ENCODE measurements at regions not wholly inside any gene's neighbourhood (a gene's known extent, or its start where the extent isn't known, plus 50 kb on each side); places are given as distances from the start of the nearest gene placed in this dataset.

DNA sequence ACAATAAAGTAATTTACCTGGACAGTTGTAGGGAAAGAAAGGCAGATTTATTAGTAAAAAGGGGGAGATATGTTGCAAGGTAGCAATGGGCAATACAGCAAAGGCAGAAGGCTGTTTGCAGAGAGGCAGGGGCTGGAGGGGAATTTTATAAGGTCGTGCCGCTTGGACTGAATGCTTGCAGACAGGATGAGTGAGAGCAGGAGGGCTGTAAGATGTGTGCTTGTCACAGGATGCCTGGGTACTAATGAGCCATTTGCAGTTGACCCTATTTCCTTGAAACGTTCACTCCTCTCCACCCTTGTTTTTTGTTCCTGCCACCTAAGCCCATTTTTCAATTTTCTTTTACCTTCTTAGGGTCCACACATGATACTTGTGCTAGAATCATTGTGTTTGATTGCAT lies 214.7 kb downstream of the TRAM1L1 start:
- DNase-seq, result no peak

DNA sequence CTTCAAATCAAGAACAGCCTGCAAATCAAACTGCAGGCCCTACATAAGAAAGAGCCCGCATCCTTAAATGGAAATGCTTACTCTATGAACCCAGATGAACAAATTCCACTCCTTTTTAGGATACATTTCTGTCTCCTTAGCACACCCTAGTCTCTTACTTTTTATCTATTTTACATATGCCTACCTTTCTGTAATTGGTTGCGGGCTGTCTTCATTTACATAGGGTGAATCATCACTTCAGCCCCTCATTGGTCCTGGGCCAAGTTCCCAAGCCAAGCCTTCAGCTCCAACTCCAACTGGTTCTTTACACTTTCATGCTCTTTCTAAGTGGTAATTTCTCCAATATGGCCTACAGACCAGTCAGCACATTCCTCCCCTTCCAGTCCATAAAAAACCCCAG lies 219.3 kb downstream of the TRAM1L1 start:
- DNase-seq, result no peak

DNA sequence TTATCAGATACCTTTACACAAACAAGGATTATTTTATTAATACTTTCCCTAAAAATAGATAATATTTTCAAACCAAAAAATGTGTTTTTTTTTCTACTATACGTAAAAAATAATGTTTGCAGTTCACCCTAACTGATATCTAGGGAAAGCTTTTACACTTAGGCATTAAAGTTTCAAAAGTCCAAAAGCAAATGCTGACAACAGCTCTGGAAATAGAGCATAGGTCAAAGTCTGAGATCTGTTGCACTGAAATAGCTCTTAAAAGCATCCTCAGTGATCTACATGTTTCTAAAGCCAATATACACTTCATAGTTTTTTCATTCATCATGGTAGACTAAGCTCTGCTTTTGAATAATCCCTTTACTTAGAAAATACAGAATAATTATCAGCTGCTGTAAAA lies 222.8 kb downstream of the TRAM1L1 start:
- no peak for DNase-seq

DNA sequence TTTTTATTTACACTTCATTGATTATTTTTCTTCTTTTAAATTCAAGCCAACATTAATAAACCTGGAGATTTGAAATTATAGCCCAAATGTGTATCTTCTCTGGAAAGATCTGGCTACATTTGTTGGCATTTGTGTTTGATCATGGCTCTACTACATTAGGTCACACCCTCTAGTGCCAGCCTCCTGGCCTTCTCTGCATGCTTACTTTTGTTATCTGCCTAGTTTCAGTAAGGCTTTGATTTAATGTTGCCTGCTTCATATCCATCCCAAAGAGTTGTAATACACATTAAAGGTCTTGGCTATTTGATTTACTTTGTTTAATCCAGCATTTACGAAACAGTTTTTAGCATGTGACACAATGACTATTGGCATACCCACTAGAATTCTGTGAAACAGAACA lies 224.5 kb downstream of the TRAM1L1 start:
- DNase-seq, result no peak

DNA sequence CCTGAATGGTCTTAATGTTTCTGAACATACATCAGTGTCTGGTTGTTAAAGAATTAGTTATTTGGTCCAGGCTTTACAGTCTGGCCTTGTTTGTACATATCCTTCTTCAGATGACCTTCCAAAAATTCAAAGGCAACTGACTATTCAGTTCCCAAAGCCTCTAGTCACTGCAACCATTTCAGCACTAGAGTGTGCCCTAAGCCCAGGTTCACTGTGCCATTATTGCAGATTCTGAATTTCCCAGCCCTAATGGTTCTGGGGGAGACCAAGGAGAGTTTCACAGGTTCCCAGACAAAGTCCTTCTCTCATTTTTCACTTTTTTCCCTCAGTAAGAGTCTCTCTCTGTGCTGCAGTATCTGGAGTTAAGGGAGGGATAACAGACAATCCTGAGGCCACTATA lies 235.8 kb downstream of the TRAM1L1 start:
- no peak for DNase-seq

DNA sequence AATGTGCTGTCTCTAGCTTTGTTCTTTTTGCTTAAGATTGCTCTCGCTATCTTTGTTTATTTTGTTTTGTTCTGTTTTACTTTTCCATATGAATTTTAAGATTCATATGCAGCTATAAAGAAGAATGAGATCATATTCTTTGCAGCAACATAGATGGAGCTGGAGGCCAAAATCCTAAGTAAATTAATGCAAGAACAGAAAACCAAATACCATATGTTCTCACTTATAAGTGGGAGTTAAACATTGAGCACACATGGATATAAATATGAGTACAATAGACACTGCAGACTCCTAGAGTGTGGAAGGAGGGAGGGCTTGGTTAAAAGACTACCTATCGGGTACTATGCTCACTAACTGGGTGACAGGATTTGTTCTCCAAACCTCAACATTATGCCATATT lies 237.8 kb downstream of the TRAM1L1 start:
- no peak for DNase-seq

DNA sequence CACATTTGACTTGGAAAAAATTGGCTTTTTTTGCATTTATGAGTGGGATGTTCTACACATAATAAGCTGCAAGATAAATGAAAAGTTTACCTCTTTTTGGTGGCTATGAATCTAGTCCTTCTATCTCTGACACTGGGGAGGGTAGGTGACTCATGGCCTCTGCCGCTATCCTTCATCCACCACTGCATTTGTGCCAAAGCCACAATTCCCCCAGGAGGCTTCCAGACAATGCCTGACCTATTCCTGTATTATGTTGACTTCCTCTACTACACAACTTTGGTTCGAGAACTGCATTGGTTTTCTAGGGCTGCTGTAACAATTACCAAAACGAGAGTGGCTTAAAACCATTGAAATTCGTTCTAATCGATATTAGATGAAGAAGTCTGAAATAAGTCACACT lies 245.6 kb downstream of the TRAM1L1 start:
- DNase-seq, result no peak

DNA sequence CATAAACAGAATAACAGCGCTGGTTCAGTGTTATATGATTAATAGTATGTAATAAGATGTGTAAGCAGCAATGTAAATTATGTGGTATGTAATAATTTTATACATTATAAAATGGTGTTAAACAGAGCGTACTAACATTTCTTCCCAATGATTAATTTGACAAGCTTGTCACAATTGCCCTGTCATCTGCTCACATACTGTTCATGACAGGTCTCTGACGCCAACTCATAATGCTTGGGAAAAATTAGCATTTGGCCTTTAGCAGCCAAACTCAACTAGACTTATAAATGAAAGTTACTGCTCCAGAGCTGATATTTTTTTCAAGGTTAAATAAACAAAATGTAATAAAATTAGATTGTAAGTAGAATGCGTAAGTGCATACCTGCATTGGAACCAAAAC lies 246.8 kb downstream of the TRAM1L1 start:
- no peak for DNase-seq

DNA sequence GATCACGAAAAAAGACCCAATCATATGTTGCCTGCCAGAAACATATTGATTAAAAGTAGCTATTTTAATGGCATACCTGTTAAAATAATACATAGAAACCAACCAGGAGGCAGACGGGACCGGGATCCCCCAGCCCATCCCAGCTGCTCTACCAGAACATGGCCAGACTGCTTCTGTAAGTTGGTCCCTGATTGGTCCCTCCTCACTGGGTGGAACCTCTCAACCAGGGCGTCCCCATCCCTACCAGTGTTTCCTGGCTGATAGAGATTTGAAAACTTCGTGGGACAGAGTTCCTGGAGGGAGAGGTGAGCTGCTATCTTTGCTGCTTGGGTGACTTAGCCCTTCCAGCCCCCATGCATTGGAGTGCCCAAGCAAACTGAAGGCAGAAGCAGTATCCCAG lies 256.2 kb downstream of the TRAM1L1 start:
- no peak for DNase-seq

DNA sequence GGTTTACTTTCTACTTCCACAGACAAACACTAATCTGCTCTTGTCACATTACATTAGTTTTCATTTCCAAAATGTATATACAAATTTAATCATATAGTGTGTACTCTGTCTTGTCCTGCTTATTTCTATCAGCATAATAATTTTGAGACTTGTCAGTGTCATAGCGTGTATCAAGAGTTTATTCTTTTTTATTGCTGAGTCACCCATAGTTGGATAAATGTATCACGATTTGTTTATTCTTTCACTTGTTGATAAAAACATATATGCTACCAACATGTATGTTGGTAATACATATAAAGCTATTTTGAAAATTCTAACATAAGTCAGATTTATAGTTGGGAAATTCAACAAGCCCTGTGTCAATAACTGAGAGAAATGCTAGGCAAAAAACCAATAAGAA lies 261.2 kb downstream of the TRAM1L1 start:
- no peak for DNase-seq

DNA sequence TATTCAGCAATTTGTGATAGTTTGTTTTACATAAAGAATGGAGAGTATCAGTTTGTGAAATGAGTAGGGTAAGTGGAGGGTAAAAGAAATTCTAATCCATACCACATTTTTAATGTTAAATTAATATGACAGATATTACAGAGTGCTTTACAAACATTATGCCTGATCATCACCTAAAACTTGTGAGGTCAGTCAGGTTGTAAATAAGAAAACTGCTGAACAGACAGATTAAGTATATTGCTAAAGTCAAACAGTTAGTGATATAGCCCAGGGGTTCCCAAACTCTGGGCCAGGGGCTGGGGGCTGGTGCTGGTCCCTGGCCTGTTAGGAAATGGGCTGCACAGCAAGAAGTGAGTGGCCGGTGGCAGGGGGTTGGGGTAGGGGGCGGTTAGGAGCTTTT lies 273.6 kb downstream of the TRAM1L1 start:
- DNase-seq, result no peak

DNA sequence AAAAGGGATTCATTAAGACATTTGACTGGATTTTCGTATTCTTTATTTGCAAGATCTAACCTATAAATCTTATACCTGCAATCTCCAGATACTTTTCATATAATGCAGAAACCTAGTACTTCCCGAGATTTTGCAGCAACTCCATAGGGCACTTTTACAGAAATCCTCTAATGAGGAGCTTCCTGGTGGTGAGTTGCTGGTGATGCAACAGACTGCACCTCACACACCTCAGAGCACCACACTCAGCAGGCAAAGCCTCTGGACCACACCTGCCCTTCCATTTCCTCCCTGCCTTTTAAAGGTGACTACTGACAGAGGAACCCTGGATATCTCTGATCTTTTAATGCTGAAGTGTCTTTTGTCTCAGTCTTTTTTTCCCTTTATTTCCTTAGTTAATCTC lies 289.4 kb downstream of the TRAM1L1 start:
- no peak for DNase-seq

DNA sequence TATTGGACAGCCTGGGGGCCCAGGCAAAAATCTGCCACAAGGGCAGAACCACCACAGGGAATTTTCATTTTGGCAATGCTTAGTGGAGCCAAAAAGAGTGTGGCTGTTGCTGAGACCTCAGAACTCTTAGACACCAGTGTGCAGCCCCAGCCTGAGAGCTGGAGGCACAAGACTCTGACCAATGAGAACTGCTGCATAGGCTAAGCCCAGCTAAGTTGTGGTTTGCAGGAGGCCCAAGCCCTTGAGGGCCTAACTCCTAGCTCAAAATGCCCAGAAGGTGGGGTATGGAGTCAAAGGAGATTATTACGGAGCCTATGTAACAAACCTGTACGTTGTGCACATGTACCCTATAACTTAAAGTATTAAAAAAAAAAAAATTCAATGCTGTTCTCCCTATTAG lies 296.7 kb downstream of the TRAM1L1 start:
- no peak for DNase-seq

DNA sequence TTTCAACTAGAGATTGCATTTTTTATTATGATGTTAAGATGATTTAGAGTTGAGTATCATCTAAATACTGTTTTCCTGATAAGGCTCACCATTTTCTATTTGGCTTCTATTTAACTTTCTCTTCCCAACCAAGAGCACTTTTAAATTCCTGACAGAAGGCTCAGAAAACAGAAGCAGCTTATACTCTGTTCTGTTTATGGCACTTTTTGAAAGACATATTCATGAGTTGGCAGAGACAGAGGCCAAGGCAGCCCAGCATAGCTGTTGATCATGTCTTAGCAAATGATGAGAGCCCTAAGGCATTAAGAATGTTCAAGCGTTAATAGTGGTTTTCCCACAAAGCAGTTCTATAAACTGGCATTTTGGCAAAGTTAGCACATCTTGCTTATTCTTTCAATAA lies 330.3 kb downstream of the TRAM1L1 start:
- DNase-seq, result no peak

DNA sequence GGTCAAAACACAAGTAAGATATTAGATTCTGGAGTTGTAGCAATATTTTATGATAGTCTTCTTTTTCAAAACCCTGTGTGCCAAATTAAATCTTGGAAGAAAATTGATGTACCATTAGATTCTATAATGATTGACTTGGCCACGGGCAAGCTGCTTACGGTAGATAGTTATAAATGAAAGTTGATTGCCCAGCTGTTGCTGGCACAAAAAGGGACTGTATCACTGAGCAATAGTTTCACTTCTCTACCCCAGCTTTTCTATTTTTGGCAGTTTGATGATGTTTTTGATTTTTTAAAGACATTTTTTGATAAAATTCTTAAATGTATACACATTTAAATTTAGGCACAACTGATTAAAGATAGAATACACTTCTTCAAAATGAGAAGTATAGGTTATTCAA lies 333.3 kb downstream of the TRAM1L1 start:
- no peak for DNase-seq

DNA sequence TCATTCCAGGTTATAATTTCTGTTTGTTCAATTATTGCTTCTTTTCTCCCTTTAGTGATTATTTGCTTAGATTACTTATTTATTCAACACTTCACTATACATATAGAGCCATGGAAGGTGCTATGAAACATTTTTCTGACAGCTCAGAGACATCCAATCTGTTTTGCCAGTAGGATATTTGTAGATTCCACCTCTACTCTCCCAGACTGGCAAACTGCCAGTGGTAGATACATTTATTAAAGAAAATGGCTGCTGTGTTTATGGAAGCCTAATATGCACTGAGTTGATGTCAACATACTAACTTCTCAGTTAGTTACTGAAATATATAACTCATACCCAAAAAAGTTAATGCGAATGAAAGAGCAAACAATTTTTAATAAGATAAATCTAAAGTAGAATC lies 348.6 kb downstream of the TRAM1L1 start:
- no peak for DNase-seq

DNA sequence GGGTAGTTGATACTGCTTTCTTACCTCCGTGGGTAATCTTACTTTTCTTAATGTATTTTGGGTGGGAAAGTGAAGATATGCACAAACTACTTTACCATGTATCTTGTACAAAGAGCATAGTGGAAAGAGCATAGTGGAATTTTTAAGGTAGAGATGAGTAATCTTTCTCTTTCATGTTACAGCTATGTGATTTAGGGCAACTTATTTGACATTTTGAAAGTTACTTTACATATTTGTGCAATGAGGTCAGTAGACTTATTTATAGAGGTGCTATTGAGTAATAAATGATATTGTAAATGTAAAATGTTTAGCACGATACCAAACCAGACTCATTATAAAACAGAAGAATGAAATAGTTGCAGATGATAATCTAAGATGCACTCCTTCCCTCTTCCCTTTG lies 351.2 kb downstream of the TRAM1L1 start:
- DNase-seq, result no peak

DNA sequence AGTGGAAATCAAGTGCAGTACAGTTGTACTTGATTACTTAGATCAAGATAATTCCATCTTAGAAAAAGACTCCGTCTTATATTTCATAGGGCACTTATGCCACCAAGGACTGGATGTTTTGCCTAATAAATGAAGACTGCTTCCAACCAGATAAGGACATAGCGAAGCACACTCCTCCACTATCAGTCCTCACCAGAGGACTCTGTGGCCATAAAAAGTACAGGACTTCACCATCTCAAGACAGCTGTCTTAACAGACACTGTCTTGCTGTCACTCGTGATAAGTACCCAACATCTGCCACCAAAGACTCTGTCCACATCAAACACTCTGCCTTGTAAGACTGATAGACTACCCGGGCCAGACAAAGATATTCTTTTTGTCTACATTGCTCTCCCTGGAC lies 352.0 kb downstream of the TRAM1L1 start:
- DNase-seq, result no peak

DNA sequence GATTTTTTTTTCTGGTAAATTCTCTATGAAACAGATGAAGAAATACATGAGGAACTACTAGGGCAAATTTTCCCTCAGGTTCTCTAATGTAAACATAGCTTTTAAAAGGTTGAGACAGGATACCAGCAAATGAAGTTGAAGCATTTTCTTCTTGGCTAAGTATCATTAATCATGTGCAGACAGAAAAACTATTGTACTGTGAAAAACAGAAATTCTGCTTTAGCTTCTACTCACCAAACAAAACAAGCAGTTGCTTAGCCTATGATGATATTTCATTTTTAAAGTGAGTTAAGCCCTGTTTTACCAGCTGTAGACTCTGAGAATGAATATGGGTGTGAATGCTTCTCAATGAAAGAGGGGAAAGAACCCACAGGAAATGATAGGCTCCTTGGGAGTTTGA lies 358.9 kb downstream of the TRAM1L1 start:
- DNase-seq, result no peak

DNA sequence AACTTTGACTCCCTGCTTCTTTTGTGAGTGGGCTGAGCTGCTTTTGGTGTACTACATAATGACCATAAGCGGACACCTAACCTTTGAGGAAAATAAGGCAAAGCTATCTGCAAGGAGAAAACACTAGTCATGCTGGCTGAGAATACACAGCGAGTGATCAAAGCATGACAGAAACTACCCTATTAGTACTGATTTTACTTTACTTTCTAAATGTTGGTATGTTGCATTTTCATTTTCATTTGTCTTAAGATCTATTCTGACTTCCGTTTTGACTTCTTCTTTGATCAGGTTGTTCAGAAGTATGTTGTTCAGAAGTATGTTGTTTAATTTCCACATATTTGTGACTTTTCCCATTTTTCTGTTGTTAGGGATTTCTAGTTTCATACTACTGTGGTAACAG lies 361.1 kb downstream of the TRAM1L1 start:
- DNase-seq, result no peak

DNA sequence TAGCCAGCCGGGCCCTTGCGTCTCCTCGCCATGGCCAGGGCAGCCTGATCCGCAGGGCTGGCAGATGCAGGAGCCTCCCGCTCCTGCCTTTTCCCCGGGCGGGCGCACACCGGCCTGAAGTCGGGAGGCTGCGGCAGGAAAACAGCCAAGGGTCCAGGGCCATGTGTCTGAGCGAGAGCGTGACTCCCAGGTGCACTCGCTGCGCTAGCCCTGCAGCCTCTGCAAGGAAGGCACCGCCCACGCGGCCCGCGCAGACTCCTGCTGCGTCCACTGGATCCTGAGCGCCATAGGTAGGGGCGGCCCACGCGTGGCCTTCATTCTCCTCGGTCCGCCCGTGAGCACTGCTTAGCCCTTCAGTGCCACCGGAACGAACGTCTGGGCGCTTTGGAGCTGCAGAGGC lies 379.9 kb downstream of the TRAM1L1 start:
- no peak for DNase-seq

DNA sequence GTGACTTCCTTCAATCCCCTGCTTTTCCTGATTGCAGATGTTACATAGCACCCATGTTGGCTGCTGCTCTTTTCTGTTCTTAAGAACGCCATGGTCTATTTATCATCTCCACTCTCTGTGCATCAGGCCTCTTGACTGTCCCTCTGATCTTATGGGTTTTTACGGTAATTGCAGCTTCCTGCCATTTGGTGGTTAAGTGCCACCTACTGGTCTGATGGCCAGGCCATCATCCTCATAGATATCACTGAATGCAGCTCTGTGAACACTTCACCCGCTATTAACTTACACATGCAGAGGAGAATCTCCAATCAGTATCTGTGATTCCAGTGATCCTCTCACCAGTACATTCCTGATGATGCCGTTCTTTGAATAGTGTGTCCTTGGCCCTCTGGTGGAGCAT lies 382.4 kb downstream of the TRAM1L1 start:
- DNase-seq, result no peak

DNA sequence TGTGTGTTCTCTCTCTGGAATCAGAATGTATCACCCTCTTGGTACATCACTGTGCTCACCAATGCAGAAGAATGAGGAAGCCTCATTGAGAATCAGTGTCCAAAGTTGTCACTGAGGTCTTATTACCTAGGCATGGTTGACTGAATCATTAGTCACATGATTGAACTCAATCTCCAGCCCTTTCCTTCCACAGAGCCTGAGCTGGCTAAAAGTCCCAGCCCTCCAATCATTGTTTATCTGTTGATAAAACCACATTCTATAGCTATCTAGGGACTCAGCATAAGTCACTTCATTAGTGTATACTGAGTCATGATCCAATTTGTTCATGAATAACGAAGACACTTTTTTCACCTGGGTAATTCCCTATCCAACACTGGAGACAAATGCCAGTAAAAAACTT lies 396.8 kb downstream of the TRAM1L1 start:
- no peak for DNase-seq

DNA sequence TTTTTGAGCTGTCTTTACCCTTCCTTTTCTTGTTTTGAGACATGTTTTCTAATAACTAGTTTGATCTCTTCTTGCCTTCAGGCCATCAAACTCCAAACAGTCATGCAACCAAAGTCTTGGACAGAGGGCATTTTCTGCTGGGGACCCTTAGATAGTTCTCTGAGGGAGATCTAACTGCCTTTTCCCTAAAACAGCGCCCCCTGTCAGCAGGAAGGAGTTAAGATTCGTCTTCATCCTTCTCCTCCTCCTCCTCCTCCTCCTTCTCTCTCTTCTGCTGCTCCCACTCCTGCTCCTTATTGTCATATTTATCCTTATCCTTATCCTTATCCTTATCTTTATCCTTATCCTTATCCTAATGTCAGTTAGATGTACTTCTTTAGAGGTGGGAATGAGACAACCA lies 417.2 kb downstream of the TRAM1L1 start:
- DNase-seq, result no peak

DNA sequence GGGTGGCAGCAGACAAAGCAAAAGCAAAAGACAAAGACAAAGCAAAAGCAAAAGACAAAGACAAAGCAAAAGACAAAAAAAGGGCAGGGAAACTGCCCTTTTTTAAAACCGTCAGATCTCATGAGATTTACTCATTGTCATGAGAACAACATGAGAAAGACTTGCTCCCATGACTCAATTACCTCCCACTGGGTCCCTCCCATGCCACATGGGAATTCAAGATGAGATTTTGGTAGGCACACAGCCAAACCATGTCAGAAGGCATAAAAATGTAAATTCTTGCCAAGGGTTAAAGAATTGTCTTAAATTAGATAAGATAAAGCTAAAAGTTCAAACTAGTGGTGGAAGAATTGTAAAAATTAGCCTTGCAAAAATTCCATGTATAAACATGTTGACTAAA lies 419.7 kb downstream of the TRAM1L1 start:
- DNase-seq, result no peak

DNA sequence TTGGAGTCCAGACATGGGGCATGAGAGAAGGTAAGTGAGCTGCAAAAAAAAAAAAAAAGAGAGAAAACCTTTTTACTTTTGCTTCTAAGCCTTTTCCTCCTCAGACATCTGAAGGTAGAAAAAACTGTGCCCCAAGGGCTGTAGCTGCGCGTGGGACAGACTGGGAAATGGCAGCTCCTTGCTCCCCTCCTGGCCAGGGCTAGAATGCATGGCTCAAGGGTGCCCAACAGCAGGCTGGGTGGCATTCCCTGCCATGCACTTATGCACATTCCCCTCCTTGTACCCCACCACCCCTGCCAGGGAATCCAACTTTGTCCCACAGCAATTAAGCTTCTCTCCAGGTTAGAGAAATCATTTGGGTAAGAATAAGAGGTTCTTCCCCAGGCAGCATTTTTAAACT lies 421.2 kb downstream of the TRAM1L1 start:
- no peak for DNase-seq

Measured in NCI-H187 (cell line).